ENCODE measurements at regions not wholly inside any gene's neighbourhood (a gene's known extent, or its start where the extent isn't known, plus 50 kb on each side); places are given as distances from the start of the nearest gene placed in this dataset.
"Not testable (repeated sequence)": the region's sequence is repeated elsewhere in the genome, so short reads cannot be mapped to it uniquely, and the experiment has no call there.

DNA sequence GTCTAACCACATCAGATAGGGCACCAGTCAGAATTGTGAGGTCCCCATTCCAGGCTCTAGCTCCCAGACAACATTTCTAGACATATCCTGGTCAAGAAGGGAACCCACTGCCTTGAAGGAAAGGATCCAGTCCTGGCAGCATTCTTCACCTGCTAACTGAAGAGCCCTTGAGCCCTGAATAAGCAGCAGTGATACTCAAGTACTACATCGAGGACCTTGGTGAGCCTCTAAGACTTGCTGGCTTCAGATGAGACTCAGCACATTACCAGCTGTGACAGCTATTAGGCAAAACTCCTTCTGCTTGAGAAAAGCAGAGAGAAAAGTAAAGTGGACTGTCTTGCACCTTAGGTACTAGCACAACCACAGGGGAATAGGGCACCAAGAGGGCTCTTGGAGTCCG lies 205.8 kb upstream of the F9 start:
- Mint-ChIP-seq H3K4me3 (no peak overlapping the region), H3K36me3 (ENCODE audit: low read depth) (no peaks in the 10 kb centered on the region), H3K27me3 (no peaks in the 10 kb centered on the region), H3K27ac (no peak overlapping the region), H3K9me3 (no peaks in the 10 kb centered on the region), H3K4me1 (no peaks in the 10 kb centered on the region)
- ATAC-seq = no peak
- no peak for DNase-seq

DNA sequence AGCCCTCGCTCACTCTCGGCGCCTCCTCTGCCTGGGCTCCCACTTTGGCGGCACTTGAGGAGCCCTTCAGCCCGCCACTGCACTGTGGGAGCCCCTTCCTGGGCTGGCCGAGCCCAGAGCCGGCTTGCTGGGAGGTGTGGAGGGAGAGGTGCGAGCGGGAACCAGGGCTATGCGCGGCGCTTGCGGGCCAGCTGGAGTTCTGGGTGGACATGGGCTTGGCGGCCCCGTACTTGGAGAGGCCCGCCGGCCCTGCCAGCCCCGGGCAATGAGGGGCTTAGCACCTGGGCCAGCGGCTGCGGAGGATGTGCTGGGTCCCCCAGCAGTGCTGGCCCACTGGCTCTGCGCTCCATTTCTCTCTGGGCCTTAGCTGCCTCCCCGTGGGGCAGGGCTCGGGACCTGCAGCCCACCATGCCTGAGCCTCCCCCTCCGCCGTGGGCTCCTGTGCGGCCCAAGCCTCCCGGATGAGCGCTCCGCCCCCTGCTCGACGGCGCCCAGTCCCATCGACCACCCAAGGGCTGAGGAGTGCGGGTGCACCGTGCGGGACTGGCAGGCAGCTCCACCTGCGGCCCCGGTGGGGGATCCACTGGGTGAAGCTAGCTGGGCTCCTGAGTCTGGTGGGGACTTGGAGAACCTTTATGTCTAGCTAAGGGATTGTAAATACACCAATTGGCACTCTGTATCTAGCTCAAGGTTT lies 209.7 kb upstream of the F9 start:
- not testable (repeated sequence) for DNase-seq; H3K27ac Mint-ChIP-seq; H3K4me1 Mint-ChIP-seq; ATAC-seq; H3K9me3 Mint-ChIP-seq; H3K36me3 Mint-ChIP-seq (ENCODE audit: low read depth); H3K27me3 Mint-ChIP-seq; H3K4me3 Mint-ChIP-seq

DNA sequence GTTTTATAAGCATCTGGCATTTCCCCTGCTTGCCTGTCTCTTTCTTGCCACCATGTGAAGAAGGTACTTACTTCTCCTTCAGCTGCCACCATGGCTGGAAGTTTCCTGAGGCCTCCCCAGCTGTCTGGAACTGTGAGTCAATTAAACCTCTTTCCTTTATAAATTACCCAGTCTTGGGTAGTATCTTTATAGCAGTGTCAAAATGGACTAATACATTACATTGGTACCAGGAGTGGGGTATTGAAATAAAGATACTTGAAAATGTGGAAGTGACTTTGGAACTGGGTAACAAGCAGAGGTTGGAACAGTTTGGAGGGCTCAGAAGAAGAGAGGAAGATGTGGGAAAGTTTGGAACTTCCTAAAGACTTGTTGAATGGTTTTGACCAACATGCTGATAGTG lies 223.9 kb upstream of the F9 start:
- not testable (repeated sequence) for H3K27ac Mint-ChIP-seq; H3K4me1 Mint-ChIP-seq; H3K9me3 Mint-ChIP-seq; H3K27me3 Mint-ChIP-seq; ATAC-seq; H3K4me3 Mint-ChIP-seq; DNase-seq; H3K36me3 Mint-ChIP-seq (ENCODE audit: low read depth)

DNA sequence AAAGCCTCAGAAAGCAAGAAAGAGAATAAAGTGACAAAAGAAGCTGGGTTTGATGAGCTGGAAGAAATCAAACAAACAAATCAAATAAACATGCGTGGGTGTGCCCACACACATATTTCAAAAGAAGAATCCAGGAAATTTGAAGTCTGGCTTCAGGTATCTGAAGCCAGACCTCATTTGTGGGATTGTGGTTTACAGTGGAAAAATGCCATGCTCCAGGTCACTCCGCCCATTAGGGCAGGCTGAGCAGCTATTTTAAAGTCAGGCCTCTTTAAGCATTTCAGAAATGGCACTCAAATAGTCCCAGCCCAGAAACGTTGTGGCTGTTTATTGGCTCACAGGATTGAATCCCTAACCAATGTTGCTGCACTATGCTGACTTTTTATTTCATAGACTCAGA lies 226.1 kb upstream of the F9 start:
- Mint-ChIP-seq H3K27me3 (no peaks in the 10 kb centered on the region), H3K4me1 (no peaks in the 10 kb centered on the region), H3K9me3 (peaks cover 10% of the 10 kb centered on the region), H3K27ac (no peak overlapping the region), H3K4me3 (no peak overlapping the region), H3K36me3 (ENCODE audit: low read depth) (no peaks in the 10 kb centered on the region)
- ATAC-seq (no peak), DNase-seq (no peak)

DNA sequence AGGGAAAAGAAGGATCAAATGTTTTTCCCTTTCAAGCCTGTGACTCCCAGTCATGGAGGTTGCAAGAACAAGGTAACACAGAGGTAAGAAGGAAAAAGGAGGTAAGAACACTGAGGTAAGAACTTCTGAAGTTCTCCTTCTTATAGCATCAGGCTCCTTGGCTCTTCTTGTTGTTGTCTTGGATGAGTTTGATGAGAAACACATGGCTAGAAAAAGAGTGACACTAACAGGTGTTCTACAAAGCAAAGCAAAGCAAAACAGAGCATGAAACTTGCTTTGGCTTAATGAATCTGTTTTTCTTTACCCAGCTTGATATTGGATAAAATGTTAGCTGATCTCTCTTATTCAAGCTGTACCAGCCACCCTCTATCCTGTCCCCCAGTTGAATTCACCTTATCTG lies 231.2 kb upstream of the F9 start:
- Mint-ChIP-seq H3K27me3 (peaks cover 3% of the 10 kb centered on the region), H3K27ac (no peak overlapping the region), H3K36me3 (ENCODE audit: low read depth) (no peaks in the 10 kb centered on the region), H3K4me1 (no peaks in the 10 kb centered on the region), H3K4me3 (no peak overlapping the region), H3K9me3 (no peaks in the 10 kb centered on the region)
- no peak for DNase-seq
- no peak for ATAC-seq

DNA sequence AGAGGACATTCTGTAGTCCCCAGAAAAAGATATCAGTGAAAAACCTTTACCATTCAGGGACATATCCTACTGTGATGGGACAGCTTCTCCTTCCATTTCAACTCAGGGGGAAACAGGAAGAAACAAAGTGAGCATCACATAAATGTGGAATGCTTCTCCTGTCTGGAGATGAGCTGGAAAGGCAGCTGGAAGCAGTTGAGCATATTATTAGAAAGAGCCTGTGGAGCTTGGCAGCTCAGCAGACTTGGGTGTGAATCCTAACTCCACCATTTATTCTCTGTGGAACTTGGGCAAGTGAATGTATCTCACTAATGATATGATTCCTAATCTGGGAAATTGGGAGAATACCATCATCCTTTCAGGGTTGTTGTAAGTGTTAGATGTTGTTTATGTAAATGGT lies 232.1 kb upstream of the F9 start:
- Mint-ChIP-seq H3K4me3 (no peak overlapping the region), H3K9me3 (no peaks in the 10 kb centered on the region), H3K27me3 (peaks cover 3% of the 10 kb centered on the region), H3K36me3 (ENCODE audit: low read depth) (no peaks in the 10 kb centered on the region), H3K4me1 (no peaks in the 10 kb centered on the region), H3K27ac (no peak overlapping the region)
- no peak for ATAC-seq
- no peak for DNase-seq

DNA sequence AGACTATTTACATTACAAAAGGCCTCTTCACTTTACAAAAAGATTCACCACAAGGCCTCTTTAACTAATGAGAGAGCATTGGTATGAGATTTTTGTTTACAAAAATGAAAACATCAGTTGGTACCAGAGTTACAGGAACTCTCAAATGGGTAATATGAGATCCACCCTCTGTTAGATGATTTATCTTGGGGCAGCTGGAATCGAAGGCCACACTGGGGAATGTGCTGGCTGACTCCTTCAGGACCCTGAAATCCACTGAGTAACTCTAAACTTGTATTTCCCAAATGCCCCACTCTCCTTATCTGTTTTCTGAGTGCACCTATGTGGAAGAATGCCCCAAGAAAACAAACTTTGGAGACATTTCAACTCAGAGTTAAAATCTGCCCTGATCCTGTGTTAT lies 232.9 kb upstream of the F9 start:
- DNase-seq = no peak
- H3K4me3 Mint-ChIP-seq = no peak overlapping the region
- no peaks in the 10 kb centered on the region for H3K4me1 Mint-ChIP-seq
- H3K27ac Mint-ChIP-seq = no peak overlapping the region
- no peaks in the 10 kb centered on the region for H3K9me3 Mint-ChIP-seq
- peaks cover 3% of the 10 kb centered on the region for H3K27me3 Mint-ChIP-seq
- H3K36me3 Mint-ChIP-seq (ENCODE audit: low read depth) = no peaks in the 10 kb centered on the region
- no peak for ATAC-seq

DNA sequence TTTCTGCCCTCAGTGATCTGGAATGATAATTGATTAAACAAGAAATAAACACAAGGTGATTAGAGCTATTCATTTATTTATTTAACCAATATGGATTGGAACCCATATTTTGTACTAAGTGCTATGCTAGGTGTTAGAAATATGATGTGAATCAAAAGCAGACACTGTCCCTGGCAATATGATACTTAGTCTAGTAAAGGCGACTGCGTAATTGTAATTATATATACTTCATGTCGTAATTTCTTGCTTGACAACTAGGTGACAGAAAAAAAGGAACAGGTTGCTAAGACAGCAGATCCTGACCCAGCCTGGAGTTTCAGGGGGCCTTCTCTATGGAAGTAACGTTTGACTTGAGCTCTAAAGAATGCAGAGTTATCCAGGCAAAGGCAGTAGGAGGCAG lies 236.5 kb upstream of the F9 start:
- Mint-ChIP-seq H3K4me3 (no peak overlapping the region), H3K36me3 (ENCODE audit: low read depth) (no peaks in the 10 kb centered on the region), H3K27me3 (peaks cover 3% of the 10 kb centered on the region), H3K27ac (no peak overlapping the region), H3K9me3 (no peaks in the 10 kb centered on the region), H3K4me1 (no peaks in the 10 kb centered on the region)
- ATAC-seq (no peak), DNase-seq (no peak)

DNA sequence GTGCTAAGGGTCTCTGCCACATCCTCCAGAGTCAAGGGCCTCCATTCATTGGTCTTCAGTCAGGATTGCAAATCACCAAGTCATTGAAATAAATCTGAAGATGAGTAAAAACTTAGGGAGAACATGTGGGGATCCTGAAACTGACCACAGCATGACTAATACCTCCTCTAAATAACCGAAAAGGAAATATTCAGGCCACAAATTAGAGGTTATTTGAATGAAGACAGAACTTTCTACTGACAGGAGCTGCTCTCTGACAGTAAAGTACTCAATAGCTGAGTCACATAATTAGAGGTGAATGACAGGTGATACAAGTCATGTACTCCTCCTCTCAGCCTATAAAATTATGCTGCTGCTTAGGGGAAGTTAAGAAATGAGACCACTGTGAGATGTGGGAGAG lies 240.2 kb upstream of the F9 start:
- no peaks in the 10 kb centered on the region for H3K9me3 Mint-ChIP-seq
- ATAC-seq (no peak), DNase-seq (no peak)
- peaks cover 3% of the 10 kb centered on the region for H3K27me3 Mint-ChIP-seq
- H3K4me3 Mint-ChIP-seq = no peak overlapping the region
- H3K4me1 Mint-ChIP-seq = no peaks in the 10 kb centered on the region
- H3K36me3 Mint-ChIP-seq (ENCODE audit: low read depth) = no peaks in the 10 kb centered on the region
- H3K27ac Mint-ChIP-seq = no peak overlapping the region

DNA sequence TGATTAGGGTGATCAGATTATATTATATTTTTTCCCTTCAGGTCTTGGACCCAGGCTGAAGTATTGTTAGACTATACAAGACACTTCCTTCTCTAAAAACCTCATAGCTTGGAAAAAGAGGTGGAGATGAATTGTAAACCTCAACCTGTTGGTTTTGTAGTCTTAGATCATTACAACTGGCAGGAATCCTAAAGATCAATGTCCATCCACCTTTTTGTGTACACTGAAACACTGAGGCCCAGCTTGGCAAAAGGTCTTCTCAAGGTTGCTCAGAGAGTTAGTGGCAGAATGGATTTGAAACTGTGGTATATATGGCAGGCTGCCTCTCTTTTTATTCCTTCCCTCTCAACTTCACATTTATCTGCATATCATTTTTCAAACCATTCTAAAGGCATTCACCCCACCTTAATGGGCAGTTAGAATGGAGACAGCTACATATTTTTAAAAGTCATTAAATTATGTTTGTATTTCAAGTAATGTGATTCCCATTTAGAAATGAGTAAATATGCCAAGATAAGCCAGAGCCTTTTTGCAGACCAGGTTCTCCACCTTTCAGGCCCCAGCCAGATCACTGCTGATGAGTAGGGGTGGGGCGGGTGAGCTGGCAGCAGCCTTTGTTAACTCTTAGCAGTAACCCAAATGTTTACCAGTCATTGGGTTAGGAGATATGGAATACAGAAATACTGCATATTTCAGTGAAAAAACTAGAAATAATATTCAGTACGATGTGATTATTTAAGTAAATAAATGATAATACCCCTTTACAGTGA lies 243.2 kb upstream of the F9 start:
- no peaks in the 10 kb centered on the region for H3K27me3 Mint-ChIP-seq
- no peak overlapping the region for H3K27ac Mint-ChIP-seq
- H3K4me1 Mint-ChIP-seq = no peaks in the 10 kb centered on the region
- DNase-seq (no peak), ATAC-seq (no peak)
- peaks cover 3% of the 10 kb centered on the region for H3K9me3 Mint-ChIP-seq
- H3K4me3 Mint-ChIP-seq = no peak overlapping the region
- no peaks in the 10 kb centered on the region for H3K36me3 Mint-ChIP-seq (ENCODE audit: low read depth)

DNA sequence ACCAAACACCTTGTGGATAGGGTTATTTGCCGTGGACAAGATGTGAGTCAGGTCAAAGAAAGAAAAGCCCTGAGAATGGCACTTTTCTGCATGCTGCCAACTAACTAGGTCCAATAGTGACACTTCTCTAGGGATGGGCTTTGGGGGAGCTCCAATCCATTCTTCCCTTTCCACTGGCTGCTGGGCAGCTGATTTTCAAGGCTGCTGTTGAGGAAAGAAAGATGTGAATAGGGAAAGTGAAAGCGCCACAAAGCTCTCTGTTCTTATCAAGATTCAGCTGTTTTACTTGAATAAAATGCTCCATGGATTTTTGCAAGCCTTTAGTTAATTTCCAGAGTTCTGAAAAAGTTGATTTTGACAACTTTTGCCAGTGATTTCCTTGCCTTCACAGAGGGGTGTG lies 244.2 kb upstream of the F9 start:
- no peak overlapping the region for H3K27ac Mint-ChIP-seq
- ATAC-seq = no peak
- no peak overlapping the region for H3K4me3 Mint-ChIP-seq
- peaks cover 3% of the 10 kb centered on the region for H3K9me3 Mint-ChIP-seq
- H3K36me3 Mint-ChIP-seq (ENCODE audit: low read depth) = no peaks in the 10 kb centered on the region
- H3K27me3 Mint-ChIP-seq = no peaks in the 10 kb centered on the region
- DNase-seq = no peak
- H3K4me1 Mint-ChIP-seq = no peaks in the 10 kb centered on the region

DNA sequence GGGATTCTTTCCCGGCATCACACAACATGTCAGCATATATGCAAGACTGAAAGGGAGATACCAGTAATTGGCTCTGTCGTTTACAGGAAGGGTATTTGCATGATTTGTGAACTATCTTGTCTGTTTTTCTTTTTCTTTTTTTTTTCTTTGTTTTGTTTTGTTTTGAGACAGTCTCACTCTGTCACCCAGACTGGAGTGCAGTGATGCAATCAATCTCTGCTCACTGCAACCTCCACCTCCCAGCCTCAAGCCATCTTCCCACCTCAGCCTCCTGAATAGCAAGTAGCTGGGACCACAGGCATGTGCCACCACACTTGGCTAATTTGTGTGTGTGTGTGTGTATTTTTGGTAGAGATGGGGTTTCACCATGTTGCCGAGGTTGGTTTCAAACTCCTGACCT lies 262.7 kb upstream of the F9 start:
- Mint-ChIP-seq H3K27me3 (no peaks in the 10 kb centered on the region), H3K4me1 (no peaks in the 10 kb centered on the region), H3K27ac (no peak overlapping the region), H3K4me3 (no peak overlapping the region), H3K9me3 (no peaks in the 10 kb centered on the region), H3K36me3 (ENCODE audit: low read depth) (no peaks in the 10 kb centered on the region)
- ATAC-seq = no peak
- no peak for DNase-seq

DNA sequence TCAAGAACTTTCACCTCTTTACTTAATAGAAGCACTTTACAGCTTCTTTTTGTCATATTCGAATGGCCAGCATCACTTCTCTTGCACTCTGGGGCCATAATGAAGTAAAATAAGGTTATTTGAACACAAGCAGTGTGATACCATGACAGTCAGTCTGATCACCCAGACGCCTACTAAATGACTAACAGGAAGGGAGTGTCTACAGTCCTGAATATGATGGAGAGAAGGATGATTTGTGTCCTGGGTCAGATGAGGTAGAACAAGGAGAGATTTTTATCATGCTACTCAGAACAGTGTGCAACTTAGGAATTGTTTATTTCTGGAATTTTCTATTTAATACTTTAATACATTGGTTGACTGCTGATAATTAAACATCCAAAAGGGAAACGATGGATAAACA lies 284.2 kb upstream of the F9 start:
- Mint-ChIP-seq H3K27me3 (no peaks in the 10 kb centered on the region), H3K4me3 (no peak overlapping the region), H3K4me1 (no peaks in the 10 kb centered on the region), H3K36me3 (ENCODE audit: low read depth) (no peaks in the 10 kb centered on the region), H3K27ac (no peak overlapping the region), H3K9me3 (no peaks in the 10 kb centered on the region)
- ATAC-seq (no peak), DNase-seq (no peak)

DNA sequence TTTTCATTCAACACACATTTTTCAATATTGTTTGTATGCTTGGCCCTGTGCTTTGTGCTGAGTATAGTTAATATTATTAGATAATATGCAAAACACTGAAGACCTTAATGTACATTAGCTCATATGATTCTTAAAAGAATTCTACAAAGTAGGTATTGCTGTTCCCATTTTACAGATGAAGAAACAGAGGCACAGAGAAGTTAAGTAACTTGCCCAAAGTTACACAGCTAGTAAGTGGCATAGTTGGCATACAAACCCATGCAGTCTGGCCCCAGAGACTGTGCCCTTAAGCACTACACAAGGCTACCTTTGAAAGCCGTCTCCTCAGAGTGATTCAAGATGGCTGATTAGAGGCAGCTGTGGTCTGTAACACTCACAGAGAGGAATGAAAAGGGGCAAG lies 293.4 kb upstream of the F9 start:
- Mint-ChIP-seq H3K4me3 (no peak overlapping the region), H3K27me3 (no peaks in the 10 kb centered on the region), H3K4me1 (no peaks in the 10 kb centered on the region), H3K9me3 (no peaks in the 10 kb centered on the region), H3K27ac (no peak overlapping the region), H3K36me3 (ENCODE audit: low read depth) (no peaks in the 10 kb centered on the region)
- ATAC-seq (no peak), DNase-seq (no peak)

DNA sequence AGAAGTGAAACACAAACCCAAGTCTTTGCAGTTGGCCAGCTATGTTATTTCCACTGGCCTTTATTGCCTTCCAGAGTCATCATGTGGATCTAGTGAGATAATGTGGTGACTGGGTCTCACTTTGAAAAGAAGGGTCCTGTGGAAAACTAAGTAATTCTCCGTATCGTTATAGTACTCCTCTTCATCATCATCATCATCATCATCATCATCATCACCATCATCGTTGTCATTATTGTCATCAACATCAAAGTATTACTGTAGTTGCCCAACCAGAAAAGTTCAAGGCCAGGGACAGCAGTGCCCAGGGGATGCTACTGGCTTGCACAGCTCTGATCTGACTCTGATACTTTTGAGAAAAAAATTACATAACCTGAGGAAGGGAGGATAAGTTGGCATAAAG lies 295.6 kb upstream of the F9 start:
- Mint-ChIP-seq H3K27ac (no peak overlapping the region), H3K4me1 (no peaks in the 10 kb centered on the region), H3K27me3 (no peaks in the 10 kb centered on the region), H3K4me3 (no peak overlapping the region), H3K9me3 (no peaks in the 10 kb centered on the region), H3K36me3 (ENCODE audit: low read depth) (no peaks in the 10 kb centered on the region)
- DNase-seq (no peak), ATAC-seq (no peak)
